ENCODE measurements at regions not wholly inside any gene's neighbourhood (a gene's known extent, or its start where the extent isn't known, plus 50 kb on each side); places are given as distances from the start of the nearest gene placed in this dataset.

- Histone ChIP-seq H3K9me3 (ENCODE audit: control extremely low read depth in 1 of 3, control insufficient read depth in 2 of 3, insufficient read depth in 1 of 3, low read length in 2 of 3) (peaks cover 0 to 2% (median 0%) of the 10 kb centered on the region in 3 donors), H3K27ac (ENCODE audit: low read length in 2 of 2) (no peak overlapping the region), H3K36me3 (replicated peaks in 1 of 2; ENCODE audit: control extremely low read depth in 1 of 2, control insufficient read depth in 1 of 2, extremely low read depth in 1 of 2, insufficient read depth in 2 of 2, low read length in 1 of 2) (no peaks in the 10 kb centered on the region), H3K4me1 (ENCODE audit: control insufficient read depth in 2 of 2, insufficient read depth in 2 of 2, low read length in 2 of 2) (no peaks in the 10 kb centered on the region), H2AFZ (ENCODE audit: insufficient read depth, low read depth, low read length, poor library complexity, severe bottlenecking) (no peak overlapping the region), H3K9ac (ENCODE audit: low read length) (no peak overlapping the region), H3K79me2 (ENCODE audit: control insufficient read depth, insufficient read depth, low read length) (no peaks in the 10 kb centered on the region), H3K4me3 (ENCODE audit: control extremely low read depth in 1 of 5, extremely low read depth in 1 of 5, insufficient read depth in 1 of 5, low read depth in 2 of 5, low read length in 4 of 5) (no peak overlapping the region), H3K4me2 (replicated peaks; ENCODE audit: low read depth, low read length, poor library complexity, severe bottlenecking) (no peak overlapping the region), H4K20me1 (ENCODE audit: control insufficient read depth, insufficient read depth, low read length, poor library complexity, severe bottlenecking) (no peaks in the 10 kb centered on the region), H3K27me3 (replicated peaks in 1 of 4; ENCODE audit: control extremely low read depth in 1 of 4, control insufficient read depth in 3 of 4, insufficient read depth in 4 of 4, low read length in 3 of 4) (no peaks in the 10 kb centered on the region)
- 42% methylated on average over 2 of the region's 3 CpGs for WGBS (ENCODE audit: insufficient coverage)
- intact Hi-C loops (cut with micrococcal nuclease), result no loop called here
- Mint-ChIP-seq H3K4me1 (no peaks in the 10 kb centered on the region), H3K27ac (no peak overlapping the region), H3K27me3 (no peaks in the 10 kb centered on the region), H3K4me3 (no peak overlapping the region), H3K9me3 (ENCODE audit: insufficient read depth) (peaks cover 8% of the 10 kb centered on the region)
- TF ChIP-seq CTCF (IDR thresholded peaks at IDR 0.05), result no peak
- TF ChIP-seq EZH2 (IDR thresholded peaks at IDR 0.05; ENCODE audit: borderline replicate concordance, insufficient read depth, low read depth, low read length, poor library complexity, severe bottlenecking), result no peak
- ATAC-seq (ENCODE audit: low read depth) (no peak), DNase-seq (no peak)
- CTCF ChIA-PET, result no interaction called here
- POLR2A ChIA-PET, result no interaction called here
Observed at GRCh38 chr4:136831553-136831952, 700.7 kb downstream of the PCDH18 start.

GRCh38 chr4:136829280-136829679, 703.0 kb downstream of the PCDH18 start:
- no peak overlapping the region for H3K4me3 Mint-ChIP-seq
- TF ChIP-seq EZH2 (IDR thresholded peaks at IDR 0.05; ENCODE audit: borderline replicate concordance, insufficient read depth, low read depth, low read length, poor library complexity, severe bottlenecking), result no peak
- TF ChIP-seq CTCF (IDR thresholded peaks at IDR 0.05), result no peak
- no peaks in the 10 kb centered on the region for H3K4me1 Mint-ChIP-seq
- Histone ChIP-seq H3K79me2 (ENCODE audit: control insufficient read depth, insufficient read depth, low read length) (no peaks in the 10 kb centered on the region), H3K4me1 (ENCODE audit: control insufficient read depth in 2 of 2, insufficient read depth in 2 of 2, low read length in 2 of 2) (no peaks in the 10 kb centered on the region), H3K4me3 (ENCODE audit: control extremely low read depth in 1 of 5, extremely low read depth in 1 of 5, insufficient read depth in 1 of 5, low read depth in 2 of 5, low read length in 4 of 5) (no peak overlapping the region), H3K9ac (ENCODE audit: low read length) (no peak overlapping the region), H2AFZ (ENCODE audit: insufficient read depth, low read depth, low read length, poor library complexity, severe bottlenecking) (no peak overlapping the region), H3K27ac (ENCODE audit: low read length in 2 of 2) (no peak overlapping the region), H3K9me3 (ENCODE audit: control extremely low read depth in 1 of 3, control insufficient read depth in 2 of 3, insufficient read depth in 1 of 3, low read length in 2 of 3) (peaks cover 0 to 2% (median 0%) of the 10 kb centered on the region in 3 donors), H3K4me2 (replicated peaks; ENCODE audit: low read depth, low read length, poor library complexity, severe bottlenecking) (no peak overlapping the region), H4K20me1 (ENCODE audit: control insufficient read depth, insufficient read depth, low read length, poor library complexity, severe bottlenecking) (no peaks in the 10 kb centered on the region), H3K27me3 (replicated peaks in 1 of 4; ENCODE audit: control extremely low read depth in 1 of 4, control insufficient read depth in 3 of 4, insufficient read depth in 4 of 4, low read length in 3 of 4) (no peaks in the 10 kb centered on the region), H3K36me3 (replicated peaks in 1 of 2; ENCODE audit: control extremely low read depth in 1 of 2, control insufficient read depth in 1 of 2, extremely low read depth in 1 of 2, insufficient read depth in 2 of 2, low read length in 1 of 2) (no peaks in the 10 kb centered on the region)
- ATAC-seq (ENCODE audit: low read depth) (no peak), DNase-seq (no peak)
- intact Hi-C loops (cut with micrococcal nuclease), result no loop called here
- H3K9me3 Mint-ChIP-seq (ENCODE audit: insufficient read depth), result peaks cover 3% of the 10 kb centered on the region
- no peaks in the 10 kb centered on the region for H3K27me3 Mint-ChIP-seq
- CTCF ChIA-PET, result no interaction called here
- H3K27ac Mint-ChIP-seq, result no peak overlapping the region
- POLR2A ChIA-PET, result no interaction called here
